Neutrophil (primary cell): ENCODE measurements at regions not wholly inside any gene's neighbourhood (a gene's known extent, or its start where the extent isn't known, plus 50 kb on each side); places are given as distances from the start of the nearest gene placed in this dataset.
"Not testable (repeated sequence)": the region's sequence is repeated elsewhere in the genome, so short reads cannot be mapped to it uniquely, and the experiment has no call there.

Experiments used
- H3K27ac ChIP-seq: fragments of 200-600 bp; sonication (generic); 2 replicates; pipeline ENCODE4 v1.5.1; 2016; ENCODE audit warnings: mild to moderate bottlenecking, moderate library complexity
- H3K27me3 ChIP-seq: fragments of 200-600 bp; sonication (generic); 2 replicates; pipeline ENCODE4 v1.6.0; 2016; ENCODE audit warnings: mild to moderate bottlenecking
- H3K36me3 ChIP-seq: fragments of 200-600 bp; sonication (generic); 2 replicates; pipeline ENCODE4 v1.5.1; 2017
- H3K4me1 ChIP-seq, 2 experiments: fragments of 200-600 bp in 1 of 2; sonication (generic) in 1 of 2; 1 replicate in 1 of 2; 2 replicates in 1 of 2; pipeline versions ENCODE4 v1.5.1 to v1.6.1; 2013 to 2016; ENCODE audit warnings: low read depth in 1 of 2, low read length in 1 of 2, mild to moderate bottlenecking in 1 of 2, moderate library complexity in 1 of 2; ENCODE audit not compliant: control insufficient read depth in 1 of 2, insufficient read depth in 1 of 2
- H3K4me3 ChIP-seq, 2 experiments: fragments of 200-600 bp in 1 of 2; sonication (generic) in 1 of 2; 1 replicate in 1 of 2; 2 replicates in 1 of 2; pipeline ENCODE4 v1.5.1; 2013 to 2016; ENCODE audit warnings: low read depth in 1 of 2, low read length in 1 of 2, mild to moderate bottlenecking in 1 of 2, moderate library complexity in 1 of 2
- H3K9me3 ChIP-seq: fragments of 200-600 bp; sonication (generic); 2 replicates; pipeline ENCODE4 v1.5.1; 2016
- TF ChIP-seq, protein P1 (sequence below): fragments of 200-600 bp; sonication (generic); IDR thresholded peaks from 2 replicates; pipeline ENCODE4 v1.5.1; 2016; ENCODE audit warnings: antibody characterized with exemption

DNA sequence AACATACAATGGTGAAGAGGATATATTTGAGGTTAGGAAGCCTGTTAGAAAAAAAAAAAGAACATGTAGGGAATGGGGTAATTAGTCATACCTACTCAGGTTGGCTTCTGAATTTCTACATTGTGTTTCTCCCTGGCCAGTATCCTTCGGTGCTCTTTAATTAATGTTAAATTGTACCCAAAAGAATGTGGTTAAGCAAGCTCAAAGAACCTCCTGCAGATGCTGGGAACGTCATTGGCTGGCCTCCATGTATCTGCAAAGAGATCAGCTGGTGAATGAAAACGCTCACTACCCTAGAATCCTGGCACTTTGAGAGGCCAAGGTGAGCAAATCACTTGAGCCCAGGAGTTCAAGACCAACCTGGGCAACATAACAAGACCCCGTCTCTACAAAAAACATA lies 942.3 kb upstream of the PRKX start:
- Histone ChIP-seq H3K4me3 (no peak overlapping the region), H3K4me1 (no peaks in the 10 kb centered on the region), H3K9me3 (no peaks in the 10 kb centered on the region), H3K27ac (no peak overlapping the region), H3K36me3 (no peaks in the 10 kb centered on the region), H3K27me3 (no peaks in the 10 kb centered on the region)
- TF ChIP-seq, protein P1, sequence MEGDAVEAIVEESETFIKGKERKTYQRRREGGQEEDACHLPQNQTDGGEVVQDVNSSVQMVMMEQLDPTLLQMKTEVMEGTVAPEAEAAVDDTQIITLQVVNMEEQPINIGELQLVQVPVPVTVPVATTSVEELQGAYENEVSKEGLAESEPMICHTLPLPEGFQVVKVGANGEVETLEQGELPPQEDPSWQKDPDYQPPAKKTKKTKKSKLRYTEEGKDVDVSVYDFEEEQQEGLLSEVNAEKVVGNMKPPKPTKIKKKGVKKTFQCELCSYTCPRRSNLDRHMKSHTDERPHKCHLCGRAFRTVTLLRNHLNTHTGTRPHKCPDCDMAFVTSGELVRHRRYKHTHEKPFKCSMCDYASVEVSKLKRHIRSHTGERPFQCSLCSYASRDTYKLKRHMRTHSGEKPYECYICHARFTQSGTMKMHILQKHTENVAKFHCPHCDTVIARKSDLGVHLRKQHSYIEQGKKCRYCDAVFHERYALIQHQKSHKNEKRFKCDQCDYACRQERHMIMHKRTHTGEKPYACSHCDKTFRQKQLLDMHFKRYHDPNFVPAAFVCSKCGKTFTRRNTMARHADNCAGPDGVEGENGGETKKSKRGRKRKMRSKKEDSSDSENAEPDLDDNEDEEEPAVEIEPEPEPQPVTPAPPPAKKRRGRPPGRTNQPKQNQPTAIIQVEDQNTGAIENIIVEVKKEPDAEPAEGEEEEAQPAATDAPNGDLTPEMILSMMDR = no peak

DNA sequence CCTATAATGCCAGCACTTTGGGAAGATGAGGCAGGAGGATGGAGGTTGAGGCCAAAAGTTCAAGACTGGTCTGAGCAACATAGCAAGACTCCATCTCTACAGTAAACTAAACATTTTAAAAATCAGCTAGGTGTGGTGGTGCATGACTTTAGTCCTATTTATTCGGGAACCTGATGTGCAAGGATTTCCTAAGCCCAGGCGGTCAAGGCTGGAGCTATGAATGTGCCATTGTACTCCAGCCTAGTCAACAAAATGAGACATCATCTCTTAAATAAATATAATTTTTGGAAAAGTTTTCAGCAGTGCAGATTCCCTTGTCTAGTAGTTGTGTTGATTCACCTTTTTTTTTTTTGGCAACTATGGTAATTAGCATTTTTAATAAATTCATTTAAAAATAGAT lies 928.7 kb upstream of the PRKX start:
- Histone ChIP-seq H3K27ac (no peak overlapping the region), H3K4me3 (no peak overlapping the region)
- TF ChIP-seq, protein P1 = no peak

DNA sequence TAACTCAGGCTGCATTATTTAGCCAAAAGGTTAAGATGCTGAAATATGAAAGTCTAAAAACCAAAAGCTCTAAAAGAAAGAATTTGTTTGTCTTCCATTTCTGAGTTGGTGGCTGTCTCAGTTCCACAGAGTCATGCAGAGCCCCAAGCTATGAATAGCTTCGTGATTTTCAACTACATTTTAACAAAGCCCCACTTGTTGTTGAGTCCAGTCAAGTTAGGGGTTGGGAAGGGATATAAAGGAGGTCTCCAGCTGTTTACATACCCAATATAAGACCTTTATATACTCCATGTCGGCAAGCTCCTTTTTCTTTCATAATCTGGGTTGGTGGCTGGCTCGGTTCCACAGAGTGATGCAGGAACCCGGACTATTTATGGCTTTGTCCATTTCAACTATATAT lies 924.6 kb upstream of the PRKX start:
- Histone ChIP-seq H3K4me1 (no peaks in the 10 kb centered on the region), H3K27ac (no peak overlapping the region), H3K4me3 (no peak overlapping the region), H3K27me3 (no peaks in the 10 kb centered on the region), H3K9me3 (no peaks in the 10 kb centered on the region), H3K36me3 (no peaks in the 10 kb centered on the region)
- TF ChIP-seq, protein P1 = no peak

More for the DNA sequence above, 928.7 kb upstream of the PRKX start:
- Histone ChIP-seq H3K4me1 (no peaks in the 10 kb centered on the region), H3K27me3 (no peaks in the 10 kb centered on the region), H3K36me3 (no peaks in the 10 kb centered on the region), H3K9me3 (no peaks in the 10 kb centered on the region)

DNA sequence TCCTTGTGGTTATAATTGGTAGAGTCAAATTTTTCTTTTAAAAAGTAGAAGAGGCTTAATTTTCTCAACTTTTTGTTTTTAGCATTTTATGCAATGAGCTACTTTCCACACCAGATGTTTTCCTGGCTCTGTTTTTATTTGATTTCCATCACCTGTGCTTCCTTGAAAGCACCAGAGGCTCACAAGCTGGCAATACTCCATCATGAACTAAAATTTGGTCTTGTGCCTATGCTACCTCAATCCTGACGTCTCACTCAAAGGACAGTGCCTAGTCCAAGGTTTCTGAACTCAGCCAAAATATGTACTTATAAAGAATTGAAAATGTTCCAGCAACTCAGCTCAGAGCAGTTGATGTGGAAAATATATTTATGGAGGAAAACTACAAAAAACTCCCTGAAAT lies 914.0 kb upstream of the PRKX start:
- Histone ChIP-seq H3K36me3 (no peaks in the 10 kb centered on the region), H3K27ac (no peak overlapping the region), H3K9me3 (no peaks in the 10 kb centered on the region), H3K4me1 (no peaks in the 10 kb centered on the region), H3K4me3 (no peak overlapping the region), H3K27me3 (no peaks in the 10 kb centered on the region)
- TF ChIP-seq, protein P1 = no peak

DNA sequence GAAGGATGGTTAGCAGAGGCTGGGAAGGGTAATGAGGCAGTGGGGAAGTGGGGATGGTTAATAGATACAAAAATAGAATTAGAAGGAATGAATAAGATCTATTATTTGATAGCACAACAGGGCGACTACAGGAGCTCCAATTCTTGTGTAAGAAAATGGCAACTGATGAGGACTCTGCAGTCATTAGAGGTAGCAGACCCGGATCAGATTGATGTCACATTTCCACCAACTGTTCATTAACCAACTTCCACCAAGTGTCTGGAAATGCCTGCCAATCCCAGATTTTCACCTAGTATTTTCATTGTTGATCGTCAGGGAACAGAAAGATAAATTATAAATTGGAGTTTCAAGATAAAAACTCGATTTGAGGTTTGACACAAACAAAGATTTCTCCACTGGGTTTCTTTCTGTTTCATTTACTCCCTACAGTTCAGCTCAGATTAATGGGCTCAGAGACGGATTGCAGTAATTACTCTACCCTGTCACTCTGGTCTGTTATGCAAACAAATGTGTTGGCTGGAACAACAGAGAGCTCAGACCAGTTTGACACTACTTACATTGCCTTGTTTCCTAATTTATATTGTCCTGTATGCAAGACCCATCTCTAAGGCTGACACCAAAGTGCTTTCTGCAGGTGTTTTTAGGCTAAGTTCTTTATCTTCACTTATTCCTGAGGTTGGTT lies 909.2 kb upstream of the PRKX start:
- Histone ChIP-seq H3K27ac (no peak overlapping the region), H3K4me3 (no peak overlapping the region), H3K4me1 (no peaks in the 10 kb centered on the region), H3K36me3 (no peaks in the 10 kb centered on the region), H3K27me3 (no peaks in the 10 kb centered on the region), H3K9me3 (no peaks in the 10 kb centered on the region)
- TF ChIP-seq, protein P1 = no peak

DNA sequence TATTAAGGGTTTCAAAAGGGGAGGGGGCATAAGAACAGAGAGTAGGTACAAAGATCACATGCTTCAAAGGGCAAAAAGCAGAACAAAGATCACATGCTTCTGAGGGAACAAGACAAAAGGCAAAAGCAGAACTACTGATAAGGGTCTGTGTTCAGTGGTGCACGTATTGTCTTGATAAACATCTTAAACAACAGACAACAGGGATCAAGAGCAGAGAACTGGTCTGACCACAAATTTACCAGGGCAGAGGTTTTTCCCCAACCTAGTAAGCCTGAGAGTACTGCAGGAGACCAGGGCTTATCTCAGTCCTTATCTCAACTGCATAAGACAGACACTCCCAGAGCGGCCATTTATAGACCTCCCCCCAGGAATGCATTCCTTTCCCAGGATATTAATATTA lies 900.2 kb upstream of the PRKX start:
- not testable (repeated sequence) for H3K36me3 ChIP-seq, H3K4me3 ChIP-seq, H3K27ac ChIP-seq, H3K9me3 ChIP-seq, H3K27me3 ChIP-seq, H3K4me1 ChIP-seq
